ENCODE measurements at regions not wholly inside any gene's neighbourhood (a gene's known extent, or its start where the extent isn't known, plus 50 kb on each side); places are given as distances from the start of the nearest gene placed in this dataset.

GRCh38 chr5:118637947-118638670 is 350.2 kb downstream of the DTWD2 start:
- no peak for TF ChIP-seq ESRRA (IDR thresholded peaks at IDR 0.05; ENCODE audit: low read length)
- TF ChIP-seq CTCF (IDR thresholded peaks at IDR 0.05 in 2 of 3, conservative IDR thresholded peaks at IDR 0.05 in 1 of 3; ENCODE audit: control insufficient read depth in 2 of 3, extremely low read depth in 1 of 3, insufficient read depth in 1 of 3, low read depth in 3 of 3, low read length in 3 of 3) = no peak
- TF ChIP-seq EGR1 (IDR thresholded peaks at IDR 0.05; ENCODE audit: borderline replicate concordance in 1 of 2, low read depth in 2 of 2, low read length in 2 of 2) = no peak
- TF ChIP-seq ZNF274 (IDR thresholded peaks at IDR 0.05; ENCODE audit: insufficient read depth, insufficient read length) = no peak

Measured in GM12878 (cell line).